CD14-positive monocyte (primary cell): ENCODE measurements at regions not wholly inside any gene's neighbourhood (a gene's known extent, or its start where the extent isn't known, plus 50 kb on each side); places are given as distances from the start of the nearest gene placed in this dataset.

Experiments used
- DNase-seq, 3 donors: peaks; one replicate each; pipeline ENCODE4 v3.0.0-alpha.2; 2011 to 2022
- H2AFZ ChIP-seq: 2 replicates; pipeline ENCODE4 v1.6.0; 2012; ENCODE audit warnings: mild to moderate bottlenecking, low read depth, low read length, inconsistent platforms; ENCODE audit not compliant: insufficient read depth, poor library complexity, severe bottlenecking
- H3K27ac ChIP-seq, 2 donors: 1 replicate in 1 of 2; 2 replicates in 1 of 2; pipeline ENCODE4 v1.5.1; 2012 to 2013; ENCODE audit warnings: low read length in 2 of 2, control low read depth in 1 of 2, inconsistent platforms in 1 of 2, low read depth in 1 of 2, mild to moderate bottlenecking in 1 of 2
- H3K27me3 ChIP-seq, 2 donors: one replicate each; pipeline versions ENCODE4 v1.6.0 to v1.6.1; 2011 to 2013; ENCODE audit warnings: low read length in 2 of 2; ENCODE audit not compliant: control insufficient read depth in 2 of 2, insufficient read depth in 2 of 2
- H3K36me3 ChIP-seq, 2 donors: replicated peaks in 1 of 2; 1 replicate in 1 of 2; 2 replicates in 1 of 2; pipeline versions ENCODE4 v1.5.1 to v1.6.1; 2012 to 2013; ENCODE audit warnings: low read length in 2 of 2, control low read depth in 1 of 2, inconsistent platforms in 1 of 2, mild to moderate bottlenecking in 1 of 2; ENCODE audit not compliant: insufficient read depth in 2 of 2, control insufficient read depth in 1 of 2
- H3K4me1 ChIP-seq, 2 donors: 1 replicate in 1 of 2; 2 replicates in 1 of 2; pipeline versions ENCODE4 v1.5.1 to v1.6.1; 2012 to 2013; ENCODE audit warnings: low read length in 2 of 2, control low read depth in 1 of 2, inconsistent platforms in 1 of 2, mild to moderate bottlenecking in 1 of 2, moderate library complexity in 1 of 2; ENCODE audit not compliant: insufficient read depth in 2 of 2, control insufficient read depth in 1 of 2
- H3K4me2 ChIP-seq: replicated peaks from 2 replicates; pipeline ENCODE3; 2012; ENCODE audit warnings: low read length, moderate library complexity, mild to moderate bottlenecking; ENCODE audit not compliant: poor library complexity, severe bottlenecking; ENCODE audit errors: extremely low read depth
- H3K4me3 ChIP-seq, 3 experiments: fragments of 200-600 bp in 1 of 3; sonication (generic) in 1 of 3; replicated peaks in 1 of 3; 1 replicate in 2 of 3; 2 replicates in 1 of 3; pipeline ENCODE4 v1.5.1; 2011 to 2013; ENCODE audit warnings: low read length in 3 of 3, mild to moderate bottlenecking in 3 of 3, control low read depth in 2 of 3, low read depth in 2 of 3, inconsistent platforms in 1 of 3, moderate library complexity in 1 of 3
- H3K79me2 ChIP-seq: 2 replicates; pipeline ENCODE4 v1.6.0; 2012; ENCODE audit warnings: mild to moderate bottlenecking, control low read depth, inconsistent platforms, low read length, moderate library complexity; ENCODE audit not compliant: insufficient read depth
- H3K9ac ChIP-seq: 2 replicates; pipeline ENCODE4 v1.6.0; 2017; ENCODE audit warnings: low read length, mild to moderate bottlenecking; ENCODE audit not compliant: insufficient read depth, poor library complexity, severe bottlenecking
- H3K9me3 ChIP-seq, 2 donors: replicated peaks in 1 of 2; 1 replicate in 1 of 2; 2 replicates in 1 of 2; pipeline versions ENCODE4 v1.5.1 to v1.6.1; 2012 to 2013; ENCODE audit warnings: low read length in 2 of 2, control low read depth in 1 of 2; ENCODE audit not compliant: control insufficient read depth in 1 of 2, insufficient read depth in 1 of 2
- H4K20me1 ChIP-seq: 2 replicates; pipeline ENCODE4 v1.6.0; 2012; ENCODE audit warnings: mild to moderate bottlenecking, low read length, control low read depth, moderate library complexity; ENCODE audit not compliant: insufficient read depth
- H3K27ac Mint-ChIP-seq, 7 donors: one replicate each; pipeline ENCODE4 v1.8.0; 2020; ENCODE audit warnings: mild to moderate bottlenecking in 7 of 7, mixed read lengths in 7 of 7, moderate library complexity in 6 of 7, inconsistent platforms in 2 of 7
- H3K27me3 Mint-ChIP-seq, 3 donors: one replicate each; pipeline ENCODE4 v1.8.0; 2021 to 2022; ENCODE audit warnings: low read depth in 3 of 3, mild to moderate bottlenecking in 3 of 3, mixed read lengths in 3 of 3, moderate library complexity in 3 of 3, inconsistent platforms in 1 of 3
- H3K36me3 Mint-ChIP-seq, 2 donors: one replicate each; pipeline ENCODE4 v1.8.0; 2020; ENCODE audit warnings: mixed read lengths in 2 of 2, inconsistent platforms in 1 of 2, mild to moderate bottlenecking in 1 of 2
- H3K4me1 Mint-ChIP-seq: one replicate; pipeline ENCODE4 v1.8.0; 2020; ENCODE audit warnings: mild to moderate bottlenecking, mixed read lengths
- H3K4me3 Mint-ChIP-seq, 2 donors: one replicate each; pipeline ENCODE4 v1.8.0; 2020; ENCODE audit warnings: mild to moderate bottlenecking in 2 of 2, mixed read lengths in 2 of 2, moderate library complexity in 1 of 2
- H3K9me3 Mint-ChIP-seq, 7 donors: one replicate each; pipeline ENCODE4 v1.8.0; 2020 to 2022; ENCODE audit warnings: mixed read lengths in 7 of 7, mild to moderate bottlenecking in 6 of 7, moderate library complexity in 6 of 7, inconsistent platforms in 2 of 7
- WGBS: methylation state at CpG from one replicate; pipeline ENCODE4 v1.1.5; 2013; ENCODE audit warnings: missing lambda C conversion rate; ENCODE audit not compliant: insufficient coverage; 5-methylcytosine and 5-hydroxymethylcytosine counted together
- intact Hi-C, 2 donors: fragments of 100-400 bp; cut with micrococcal nuclease; formaldehyde crosslinking; loops; one replicate each; pipeline versions ENCODE4 v1.15.0 to v1.15.1; 2023
- TF ChIP-seq, protein P1 (sequence below): fragments of 200-600 bp; IDR thresholded peaks from one replicate; pipeline ENCODE4 v1.8.0; 2022; ENCODE audit warnings: antibody characterized with exemption, mild to moderate bottlenecking

DNA sequence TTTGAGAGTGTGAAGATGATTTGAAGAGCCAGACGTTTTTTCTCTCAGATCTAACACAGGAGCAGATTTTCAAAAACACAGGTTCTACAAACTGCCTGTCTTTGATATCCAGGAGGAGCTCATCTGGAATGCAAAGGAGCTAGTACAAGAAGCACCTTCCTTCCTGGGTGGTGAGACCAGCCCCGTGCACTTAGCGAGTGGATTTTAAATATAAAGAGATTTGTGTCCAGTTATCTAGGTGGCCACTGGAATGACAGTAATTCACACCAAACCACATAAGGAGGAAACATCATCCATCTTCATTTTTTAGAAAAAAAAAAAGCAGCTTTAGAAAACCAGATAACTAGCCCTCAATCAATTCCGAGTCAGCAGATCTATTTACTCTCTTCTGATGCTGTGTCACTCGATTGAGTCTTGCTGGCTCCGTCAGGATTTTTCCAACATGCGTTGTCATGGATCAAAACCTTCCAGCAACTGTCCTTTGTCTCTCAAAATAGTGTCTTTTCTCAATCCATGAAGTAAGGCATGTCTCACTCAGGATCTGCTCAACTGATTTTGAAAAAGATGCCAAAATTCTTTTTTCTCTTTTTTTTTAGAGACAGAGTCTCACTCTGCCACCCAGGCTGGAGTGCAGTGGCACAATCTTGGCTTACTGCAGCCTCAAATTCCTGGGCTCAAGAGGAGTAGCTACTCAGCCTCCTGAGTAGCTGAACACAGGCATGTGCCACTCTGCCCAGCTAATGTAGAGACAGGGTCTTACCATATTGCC is 451.2 kb upstream of the PSMD7 start:
- Mint-ChIP-seq H3K9me3 (peaks cover 0 to 12% (median 2%) of the 10 kb centered on the region in 7 donors), H3K27me3 (peaks cover 1 to 3% (median 2%) of the 10 kb centered on the region in 3 donors), H3K4me3 (no peak overlapping the region), H3K36me3 (no peaks in the 10 kb centered on the region), H3K27ac (no peak overlapping the region), H3K4me1 (no peaks in the 10 kb centered on the region)
- Histone ChIP-seq H3K36me3 (no peaks in the 10 kb centered on the region), H3K9ac (no peak overlapping the region), H3K9me3 (no peaks in the 10 kb centered on the region), H2AFZ (no peak overlapping the region), H3K4me1 (no peaks in the 10 kb centered on the region), H3K4me2 (no peak overlapping the region), H4K20me1 (no peaks in the 10 kb centered on the region), H3K27me3 (no peaks in the 10 kb centered on the region), H3K4me3 (no peak overlapping the region), H3K79me2 (no peaks in the 10 kb centered on the region), H3K27ac (no peak overlapping the region)
- 79% methylated on average over 4 of the region's 7 CpGs for WGBS
- TF ChIP-seq, protein P1, sequence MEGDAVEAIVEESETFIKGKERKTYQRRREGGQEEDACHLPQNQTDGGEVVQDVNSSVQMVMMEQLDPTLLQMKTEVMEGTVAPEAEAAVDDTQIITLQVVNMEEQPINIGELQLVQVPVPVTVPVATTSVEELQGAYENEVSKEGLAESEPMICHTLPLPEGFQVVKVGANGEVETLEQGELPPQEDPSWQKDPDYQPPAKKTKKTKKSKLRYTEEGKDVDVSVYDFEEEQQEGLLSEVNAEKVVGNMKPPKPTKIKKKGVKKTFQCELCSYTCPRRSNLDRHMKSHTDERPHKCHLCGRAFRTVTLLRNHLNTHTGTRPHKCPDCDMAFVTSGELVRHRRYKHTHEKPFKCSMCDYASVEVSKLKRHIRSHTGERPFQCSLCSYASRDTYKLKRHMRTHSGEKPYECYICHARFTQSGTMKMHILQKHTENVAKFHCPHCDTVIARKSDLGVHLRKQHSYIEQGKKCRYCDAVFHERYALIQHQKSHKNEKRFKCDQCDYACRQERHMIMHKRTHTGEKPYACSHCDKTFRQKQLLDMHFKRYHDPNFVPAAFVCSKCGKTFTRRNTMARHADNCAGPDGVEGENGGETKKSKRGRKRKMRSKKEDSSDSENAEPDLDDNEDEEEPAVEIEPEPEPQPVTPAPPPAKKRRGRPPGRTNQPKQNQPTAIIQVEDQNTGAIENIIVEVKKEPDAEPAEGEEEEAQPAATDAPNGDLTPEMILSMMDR = no peak
- intact Hi-C loops = no loop called here
- DNase-seq = no peak

DNA sequence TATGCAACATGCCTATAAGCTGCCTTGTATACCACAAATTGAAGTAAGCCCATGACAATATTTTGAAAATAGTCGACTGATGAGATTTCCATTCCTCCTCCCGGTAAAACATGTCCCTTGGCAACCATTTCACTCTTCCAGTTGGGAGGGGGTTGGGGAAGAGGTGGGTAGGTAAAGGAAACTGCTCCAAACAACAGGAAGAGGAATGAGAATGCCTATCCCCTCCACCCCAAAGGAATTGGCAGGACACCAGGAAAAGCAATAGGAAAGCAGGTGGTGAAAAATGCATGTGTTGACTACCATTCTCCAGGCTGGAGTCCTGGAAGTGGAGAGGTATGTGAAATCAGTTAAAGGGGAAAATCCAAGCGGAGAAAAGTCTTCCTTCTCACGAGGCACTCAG is 455.9 kb upstream of the PSMD7 start:
- no peak overlapping the region for H3K4me3 ChIP-seq
- no peaks in the 10 kb centered on the region for H3K4me1 ChIP-seq
- no peak overlapping the region for H3K4me3 Mint-ChIP-seq
- no peaks in the 10 kb centered on the region for H3K27me3 ChIP-seq
- DNase-seq = no peak
- H3K9me3 ChIP-seq = no peaks in the 10 kb centered on the region
- intact Hi-C loops = no loop called here
- peaks cover 0 to 19% (median 5%) of the 10 kb centered on the region in 7 donors for H3K9me3 Mint-ChIP-seq
- TF ChIP-seq, protein P1 = no peak
- no CpG with 5 or more reads among the region's 4 CpGs for WGBS
- H3K4me2 ChIP-seq = no peak overlapping the region
- H3K4me1 Mint-ChIP-seq = no peaks in the 10 kb centered on the region
- no peaks in the 10 kb centered on the region for H3K79me2 ChIP-seq
- no peaks in the 10 kb centered on the region for H4K20me1 ChIP-seq
- H3K36me3 Mint-ChIP-seq = no peaks in the 10 kb centered on the region
- H2AFZ ChIP-seq = no peak overlapping the region
- no peak overlapping the region for H3K27ac Mint-ChIP-seq
- no peaks in the 10 kb centered on the region for H3K36me3 ChIP-seq
- H3K27ac ChIP-seq = no peak overlapping the region
- peaks cover 1 to 6% (median 3%) of the 10 kb centered on the region in 3 donors for H3K27me3 Mint-ChIP-seq
- no peak overlapping the region for H3K9ac ChIP-seq
